H9 (cell line): ENCODE measurements at regions not wholly inside any gene's neighbourhood (a gene's known extent, or its start where the extent isn't known, plus 50 kb on each side); places are given as distances from the start of the nearest gene placed in this dataset.

Source experiments
- DNase-seq: peaks from one replicate; pipeline ENCODE4 v3.0.0-alpha.2; 2017
- H2AFZ ChIP-seq: one replicate; pipeline ENCODE4 v1.6.1; 2013; ENCODE audit warnings: mild to moderate bottlenecking, low read length, control low read depth, moderate library complexity
- H2AK5ac ChIP-seq: 2 replicates; pipeline ENCODE4 v1.6.1; 2013; ENCODE audit warnings: low read length, control low read depth, mixed read lengths; ENCODE audit not compliant: insufficient read length
- H2BK120ac ChIP-seq: one replicate; pipeline ENCODE4 v1.6.1; 2013; ENCODE audit warnings: low read depth, mild to moderate bottlenecking, low read length, control low read depth, inconsistent platforms; ENCODE audit not compliant: poor library complexity, severe bottlenecking
- H2BK12ac ChIP-seq: 2 replicates; pipeline ENCODE4 v1.6.1; 2013; ENCODE audit warnings: low read length, control low read depth, mixed read lengths, low read depth; ENCODE audit not compliant: insufficient read length
- H2BK15ac ChIP-seq: 2 replicates; pipeline ENCODE4 v1.6.1; 2013; ENCODE audit warnings: low read depth, low read length, control low read depth
- H2BK20ac ChIP-seq: one replicate; pipeline ENCODE4 v1.6.1; 2013; ENCODE audit warnings: low read depth, mild to moderate bottlenecking, low read length, control low read depth, inconsistent platforms; ENCODE audit not compliant: poor library complexity, severe bottlenecking
- H2BK5ac ChIP-seq: 2 replicates; pipeline ENCODE4 v1.6.1; 2013; ENCODE audit warnings: low read length, control low read depth, mixed read lengths; ENCODE audit not compliant: insufficient read length
- H3K14ac ChIP-seq: 2 replicates; pipeline ENCODE4 v1.6.1; 2013; ENCODE audit warnings: low read length, control low read depth; ENCODE audit not compliant: insufficient read depth
- H3K18ac ChIP-seq: 2 replicates; pipeline ENCODE4 v1.6.1; 2013; ENCODE audit warnings: low read depth, mild to moderate bottlenecking, mixed read lengths, low read length, control low read depth; ENCODE audit not compliant: insufficient read length
- H3K23ac ChIP-seq: 2 replicates; pipeline ENCODE4 v1.6.1; 2013; ENCODE audit warnings: low read length, control low read depth, mixed read lengths, low read depth; ENCODE audit not compliant: insufficient read length
- H3K23me2 ChIP-seq: 2 replicates; pipeline ENCODE4 v1.6.1; 2013; ENCODE audit warnings: low read depth, mild to moderate bottlenecking, mixed read lengths, low read length, control low read depth; ENCODE audit not compliant: insufficient read length, poor library complexity, severe bottlenecking
- H3K27ac ChIP-seq: 2 replicates; pipeline ENCODE4 v1.5.1; 2013; ENCODE audit warnings: low read length, control low read depth, mixed read lengths, low read depth; ENCODE audit not compliant: insufficient read length
- H3K27me3 ChIP-seq: 2 replicates; pipeline ENCODE4 v1.6.1; 2013; ENCODE audit warnings: low read length, control low read depth, inconsistent platforms; ENCODE audit not compliant: insufficient read depth
- H3K4ac ChIP-seq: 2 replicates; pipeline ENCODE4 v1.6.1; 2013; ENCODE audit warnings: low read depth, mild to moderate bottlenecking, control low read depth, inconsistent platforms, low read length, moderate library complexity
- H3K4me1 ChIP-seq: 2 replicates; pipeline ENCODE4 v1.6.1; 2013; ENCODE audit warnings: low read length, control low read depth, inconsistent platforms; ENCODE audit not compliant: insufficient read depth
- H3K4me2 ChIP-seq: 2 replicates; pipeline ENCODE4 v1.6.1; 2013; ENCODE audit warnings: low read length, control low read depth, mixed read lengths; ENCODE audit not compliant: insufficient read length, insufficient read depth
- H3K56ac ChIP-seq: 2 replicates; pipeline ENCODE4 v1.6.1; 2013; ENCODE audit warnings: low read depth, mild to moderate bottlenecking, mixed read lengths, low read length, control low read depth; ENCODE audit not compliant: insufficient read length
- H3K79me1 ChIP-seq: 2 replicates; pipeline ENCODE4 v1.6.1; 2013; ENCODE audit warnings: low read depth, mild to moderate bottlenecking, moderate library complexity, low read length, control low read depth, inconsistent platforms; ENCODE audit not compliant: insufficient read depth, poor library complexity, severe bottlenecking
- H3K79me2 ChIP-seq: 2 replicates; pipeline ENCODE4 v1.6.1; 2013; ENCODE audit warnings: low read length, control low read depth, inconsistent platforms; ENCODE audit not compliant: insufficient read depth
- H3K9ac ChIP-seq: 2 replicates; pipeline ENCODE4 v1.6.1; 2013; ENCODE audit warnings: low read length, control low read depth, mixed read lengths; ENCODE audit not compliant: insufficient read length; ENCODE audit errors: extremely low read depth
- H3K9me3 ChIP-seq: one replicate; pipeline ENCODE4 v1.6.1; 2013; ENCODE audit warnings: low read depth, low read length, inconsistent platforms; ENCODE audit not compliant: control insufficient read depth
- H3T11ph ChIP-seq: one replicate; pipeline ENCODE4 v1.6.1; 2013; ENCODE audit warnings: mild to moderate bottlenecking, low read length, control low read depth, inconsistent platforms
- H4K20me1 ChIP-seq: one replicate; pipeline ENCODE4 v1.6.1; 2013; ENCODE audit not compliant: control insufficient read depth, insufficient read length, insufficient read depth
- H4K5ac ChIP-seq: 2 replicates; pipeline ENCODE4 v1.6.1; 2013; ENCODE audit warnings: low read depth, mild to moderate bottlenecking, mixed read lengths, low read length, control low read depth; ENCODE audit not compliant: insufficient read length
- H4K8ac ChIP-seq: replicated peaks from 2 replicates; pipeline ENCODE4 v1.6.1; 2013; ENCODE audit warnings: low read length, control low read depth, mixed read lengths, low read depth; ENCODE audit not compliant: insufficient read length
- H4K91ac ChIP-seq: 2 replicates; pipeline ENCODE4 v1.6.1; 2013; ENCODE audit warnings: low read depth, mild to moderate bottlenecking, moderate library complexity, mixed read lengths, low read length, control low read depth; ENCODE audit not compliant: insufficient read length
- H3K27ac Mint-ChIP-seq, 3 experiments: 2 replicates in 2 of 3; 3 replicates in 1 of 3; pipeline ENCODE4 v1.8.0; 2020 to 2021; ENCODE audit warnings: mixed read lengths in 3 of 3, mild to moderate bottlenecking in 1 of 3, moderate library complexity in 1 of 3
- H3K27me3 Mint-ChIP-seq: 2 replicates; pipeline ENCODE4 v1.8.0; 2021; ENCODE audit warnings: low read depth, mild to moderate bottlenecking, moderate library complexity, mixed read lengths
- H3K36me3 Mint-ChIP-seq, 3 experiments: 2 replicates in 2 of 3; 3 replicates in 1 of 3; pipeline ENCODE4 v1.8.0; 2020 to 2021; ENCODE audit warnings: low read depth in 3 of 3, mixed read lengths in 3 of 3; ENCODE audit not compliant: insufficient read depth in 1 of 3
- H3K4me1 Mint-ChIP-seq, 2 experiments: 2 replicates each; pipeline ENCODE4 v1.8.0; 2020; ENCODE audit warnings: mixed read lengths in 2 of 2
- H3K4me3 Mint-ChIP-seq, 2 experiments: 2 replicates in 1 of 2; 3 replicates in 1 of 2; pipeline ENCODE4 v1.8.0; 2020 to 2021; ENCODE audit warnings: mild to moderate bottlenecking in 2 of 2, mixed read lengths in 2 of 2, moderate library complexity in 1 of 2
- H3K9me3 Mint-ChIP-seq, 2 experiments: 2 replicates in 1 of 2; 3 replicates in 1 of 2; pipeline ENCODE4 v1.8.0; 2020; ENCODE audit warnings: mild to moderate bottlenecking in 2 of 2, mixed read lengths in 2 of 2, moderate library complexity in 1 of 2
- WGBS: extraction: QIAGEN DNeasy Blood & Tissue Kit; methylation state at CpG from one replicate; pipeline ENCODE4 v1.1.7; 2013; ENCODE audit warnings: missing lambda C conversion rate, low lambda C conversion rate, mixed read lengths; ENCODE audit not compliant: insufficient read length; ENCODE audit errors: extremely low coverage; 5-methylcytosine and 5-hydroxymethylcytosine counted together
- TF ChIP-seq, protein P1 (sequence below): fragments of 200-600 bp; sonication (generic); conservative IDR thresholded peaks from 3 replicates; pipeline ENCODE4 v1.8.0; 2021; ENCODE audit warnings: antibody characterized with exemption, mild to moderate bottlenecking

- Histone ChIP-seq H2BK5ac (no peak overlapping the region), H4K20me1 (no peaks in the 10 kb centered on the region), H2BK120ac (no peak overlapping the region), H3K79me2 (no peaks in the 10 kb centered on the region; the same call in 1 of the 2 replicates), H3K27ac (no peak overlapping the region), H3T11ph (no peak overlapping the region), H4K8ac (no peak overlapping the region), H3K23ac (no peak overlapping the region), H3K14ac (no peak overlapping the region), H3K18ac (no peak overlapping the region), H2AFZ (no peak overlapping the region), H4K91ac (no peak overlapping the region), H2BK12ac (no peak overlapping the region), H3K9me3 (no peaks in the 10 kb centered on the region), H3K4me1 (no peaks in the 10 kb centered on the region), H3K79me1 (no peaks in the 10 kb centered on the region), H3K4ac (no peak overlapping the region), H2AK5ac (no peak overlapping the region), H2BK15ac (no peak overlapping the region), H4K5ac (no peak overlapping the region), H3K56ac (no peak overlapping the region), H3K4me2 (no peak overlapping the region), H3K23me2 (no peaks in the 10 kb centered on the region), H2BK20ac (no peak overlapping the region), H3K27me3 (no peaks in the 10 kb centered on the region), H3K9ac (no peak overlapping the region)
- Mint-ChIP-seq H3K4me1 (no peaks in the 10 kb centered on the region), H3K27me3 (no peaks in the 10 kb centered on the region), H3K4me3 (no peak overlapping the region), H3K9me3 (peaks cover 4 to 8% of the 10 kb centered on the region in 2 experiments; a peak in 2 of 5 replicates), H3K27ac (no peak overlapping the region), H3K36me3 (peaks cover 0 to 8% (median 0%) of the 10 kb centered on the region in 3 experiments; a peak in 3 of 7 replicates)
- no peak for DNase-seq
- TF ChIP-seq, protein P1, sequence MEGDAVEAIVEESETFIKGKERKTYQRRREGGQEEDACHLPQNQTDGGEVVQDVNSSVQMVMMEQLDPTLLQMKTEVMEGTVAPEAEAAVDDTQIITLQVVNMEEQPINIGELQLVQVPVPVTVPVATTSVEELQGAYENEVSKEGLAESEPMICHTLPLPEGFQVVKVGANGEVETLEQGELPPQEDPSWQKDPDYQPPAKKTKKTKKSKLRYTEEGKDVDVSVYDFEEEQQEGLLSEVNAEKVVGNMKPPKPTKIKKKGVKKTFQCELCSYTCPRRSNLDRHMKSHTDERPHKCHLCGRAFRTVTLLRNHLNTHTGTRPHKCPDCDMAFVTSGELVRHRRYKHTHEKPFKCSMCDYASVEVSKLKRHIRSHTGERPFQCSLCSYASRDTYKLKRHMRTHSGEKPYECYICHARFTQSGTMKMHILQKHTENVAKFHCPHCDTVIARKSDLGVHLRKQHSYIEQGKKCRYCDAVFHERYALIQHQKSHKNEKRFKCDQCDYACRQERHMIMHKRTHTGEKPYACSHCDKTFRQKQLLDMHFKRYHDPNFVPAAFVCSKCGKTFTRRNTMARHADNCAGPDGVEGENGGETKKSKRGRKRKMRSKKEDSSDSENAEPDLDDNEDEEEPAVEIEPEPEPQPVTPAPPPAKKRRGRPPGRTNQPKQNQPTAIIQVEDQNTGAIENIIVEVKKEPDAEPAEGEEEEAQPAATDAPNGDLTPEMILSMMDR: no peak
- whole genome bisulfite sequencing: no CpG with 5 or more reads among the region's 2 CpGs
Measured at GRCh38 chr1:208688656-208689315, 444.6 kb upstream of the PLXNA2 start.
